Neural crest cell (in vitro differentiated cells): ENCODE measurements at regions not wholly inside any gene's neighbourhood (a gene's known extent, or its start where the extent isn't known, plus 50 kb on each side); places are given as distances from the start of the nearest gene placed in this dataset.
A peak's percentile ranks its signal among the peaks of the same experiment; 100 is the strongest.
"Not testable (repeated sequence)": the region's sequence is repeated elsewhere in the genome, so short reads cannot be mapped to it uniquely, and the experiment has no call there.

Source experiments
- DNase-seq: peaks from one replicate; pipeline ENCODE4 v3.0.0; 2021; ENCODE audit warnings: low read depth, mixed read lengths, low spot score
- H3K27ac Mint-ChIP-seq: one replicate; pipeline ENCODE4 v1.8.0; 2021; ENCODE audit warnings: mild to moderate bottlenecking, mixed read lengths; ENCODE audit not compliant: unreplicated experiment
- H3K27me3 Mint-ChIP-seq: 2 replicates; pipeline ENCODE4 v1.8.0; 2021; ENCODE audit warnings: low read depth, mild to moderate bottlenecking, mixed read lengths
- H3K36me3 Mint-ChIP-seq: 2 replicates; pipeline ENCODE4 v1.8.0; 2021; ENCODE audit warnings: low read depth, mild to moderate bottlenecking, mixed read lengths
- H3K4me1 Mint-ChIP-seq: 2 replicates; pipeline ENCODE4 v1.8.0; 2021; ENCODE audit warnings: mixed read lengths
- H3K4me3 Mint-ChIP-seq: one replicate; pipeline ENCODE4 v1.8.0; 2021; ENCODE audit warnings: mild to moderate bottlenecking, mixed read lengths
- H3K9me3 Mint-ChIP-seq: 2 replicates; pipeline ENCODE4 v1.8.0; 2021; ENCODE audit warnings: mixed read lengths
- TF ChIP-seq, protein P1 (sequence below): fragments of 200-600 bp; sonication (generic); conservative IDR thresholded peaks from 2 replicates; pipeline ENCODE4 v1.5.0; 2021; ENCODE audit warnings: antibody characterized with exemption, mild to moderate bottlenecking

DNA sequence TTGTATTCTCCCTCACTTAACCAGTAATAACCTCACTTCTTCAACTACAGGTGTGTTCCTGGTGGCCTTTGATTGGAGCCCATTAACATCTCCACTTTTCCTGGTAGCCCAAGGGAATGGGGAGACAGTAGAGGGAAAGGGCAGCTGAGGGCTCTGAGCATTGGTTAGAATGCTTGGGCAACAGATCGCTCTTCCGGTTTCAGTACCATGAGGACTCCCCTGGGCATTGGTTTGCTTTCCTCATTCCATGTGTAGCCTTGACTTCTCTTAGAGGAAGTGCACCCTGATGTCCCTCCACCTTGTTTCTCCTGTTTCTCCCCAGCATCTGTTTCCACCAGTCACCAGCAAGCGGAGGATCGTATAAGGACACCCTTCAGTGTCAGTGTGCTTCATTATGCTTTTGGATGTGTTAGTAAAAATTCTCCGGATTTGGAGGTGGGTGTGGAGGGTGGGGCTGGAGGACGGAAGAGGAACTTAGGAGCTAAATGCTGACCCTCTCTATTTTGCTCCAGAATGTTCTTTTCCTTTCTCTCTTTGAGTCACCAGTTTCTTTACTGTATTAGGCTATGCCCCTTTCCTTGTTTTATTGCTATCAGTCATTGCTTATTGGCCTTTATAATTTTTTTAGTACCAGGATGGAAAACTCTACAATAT is 50.6 kb upstream of the ZNG1B start:
- H3K36me3 Mint-ChIP-seq, H3K4me1 Mint-ChIP-seq, H3K4me3 Mint-ChIP-seq, DNase-seq, H3K27ac Mint-ChIP-seq, H3K9me3 Mint-ChIP-seq: not testable (repeated sequence)
- H3K27me3 Mint-ChIP-seq: peaks cover 11% of the 10 kb centered on the region

DNA sequence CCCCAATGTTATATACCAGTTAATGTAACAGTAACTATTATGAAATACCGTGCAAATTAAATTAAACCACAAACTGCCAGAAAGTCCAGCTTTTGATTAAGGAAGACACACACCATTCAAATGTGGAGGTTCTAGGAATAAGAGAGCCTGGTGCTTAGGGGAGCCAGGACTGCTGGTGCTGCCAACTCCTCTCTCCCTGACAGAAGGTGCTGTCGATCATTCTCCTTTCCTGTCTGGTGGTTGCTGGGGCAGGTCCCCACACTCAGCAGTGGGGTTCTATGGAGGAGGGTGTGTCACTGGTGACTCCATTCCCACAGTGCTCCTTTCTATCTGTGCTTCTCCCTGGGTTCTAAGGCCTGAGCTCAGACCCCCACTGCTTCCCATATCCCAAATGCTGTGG is 57.9 kb upstream of the ZNG1B start:
- H3K27ac Mint-ChIP-seq, H3K4me3 Mint-ChIP-seq, H3K9me3 Mint-ChIP-seq, H3K4me1 Mint-ChIP-seq, H3K27me3 Mint-ChIP-seq, DNase-seq, H3K36me3 Mint-ChIP-seq: not testable (repeated sequence)

DNA sequence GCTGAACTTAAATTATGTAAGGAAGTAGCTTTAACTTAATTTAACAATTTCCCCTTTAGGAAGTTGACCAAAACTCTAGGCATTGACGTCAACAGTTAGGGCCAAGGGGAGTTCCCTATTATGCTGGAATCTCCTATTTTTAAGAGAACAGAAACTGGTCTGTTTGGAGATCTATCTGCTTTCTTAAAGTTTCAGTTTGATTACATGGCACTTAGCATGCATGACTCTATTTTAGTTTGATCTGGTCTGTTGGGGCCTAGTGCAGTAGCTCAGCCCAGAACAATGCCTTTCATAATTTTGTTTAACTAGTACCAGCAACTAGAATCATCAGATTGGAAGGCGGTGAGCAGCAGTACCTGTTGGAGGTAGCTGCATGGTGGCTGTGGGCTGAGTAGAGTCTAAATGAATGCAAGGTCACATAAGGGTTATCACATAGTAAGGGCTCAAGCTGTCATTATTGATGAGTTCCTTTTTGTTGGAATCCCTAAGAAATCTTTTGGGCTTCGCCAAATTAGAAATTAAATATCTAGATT is 60.5 kb upstream of the ZNG1B start:
- DNase-seq: no peak
- H3K36me3 Mint-ChIP-seq: no peaks in the 10 kb centered on the region
- H3K4me3 Mint-ChIP-seq: no peak overlapping the region
- TF ChIP-seq, protein P1, sequence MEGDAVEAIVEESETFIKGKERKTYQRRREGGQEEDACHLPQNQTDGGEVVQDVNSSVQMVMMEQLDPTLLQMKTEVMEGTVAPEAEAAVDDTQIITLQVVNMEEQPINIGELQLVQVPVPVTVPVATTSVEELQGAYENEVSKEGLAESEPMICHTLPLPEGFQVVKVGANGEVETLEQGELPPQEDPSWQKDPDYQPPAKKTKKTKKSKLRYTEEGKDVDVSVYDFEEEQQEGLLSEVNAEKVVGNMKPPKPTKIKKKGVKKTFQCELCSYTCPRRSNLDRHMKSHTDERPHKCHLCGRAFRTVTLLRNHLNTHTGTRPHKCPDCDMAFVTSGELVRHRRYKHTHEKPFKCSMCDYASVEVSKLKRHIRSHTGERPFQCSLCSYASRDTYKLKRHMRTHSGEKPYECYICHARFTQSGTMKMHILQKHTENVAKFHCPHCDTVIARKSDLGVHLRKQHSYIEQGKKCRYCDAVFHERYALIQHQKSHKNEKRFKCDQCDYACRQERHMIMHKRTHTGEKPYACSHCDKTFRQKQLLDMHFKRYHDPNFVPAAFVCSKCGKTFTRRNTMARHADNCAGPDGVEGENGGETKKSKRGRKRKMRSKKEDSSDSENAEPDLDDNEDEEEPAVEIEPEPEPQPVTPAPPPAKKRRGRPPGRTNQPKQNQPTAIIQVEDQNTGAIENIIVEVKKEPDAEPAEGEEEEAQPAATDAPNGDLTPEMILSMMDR: no peak
- no peaks in the 10 kb centered on the region for H3K4me1 Mint-ChIP-seq
- H3K27me3 Mint-ChIP-seq: peaks cover 2% of the 10 kb centered on the region
- no peak overlapping the region for H3K27ac Mint-ChIP-seq
- H3K9me3 Mint-ChIP-seq: no peaks in the 10 kb centered on the region

DNA sequence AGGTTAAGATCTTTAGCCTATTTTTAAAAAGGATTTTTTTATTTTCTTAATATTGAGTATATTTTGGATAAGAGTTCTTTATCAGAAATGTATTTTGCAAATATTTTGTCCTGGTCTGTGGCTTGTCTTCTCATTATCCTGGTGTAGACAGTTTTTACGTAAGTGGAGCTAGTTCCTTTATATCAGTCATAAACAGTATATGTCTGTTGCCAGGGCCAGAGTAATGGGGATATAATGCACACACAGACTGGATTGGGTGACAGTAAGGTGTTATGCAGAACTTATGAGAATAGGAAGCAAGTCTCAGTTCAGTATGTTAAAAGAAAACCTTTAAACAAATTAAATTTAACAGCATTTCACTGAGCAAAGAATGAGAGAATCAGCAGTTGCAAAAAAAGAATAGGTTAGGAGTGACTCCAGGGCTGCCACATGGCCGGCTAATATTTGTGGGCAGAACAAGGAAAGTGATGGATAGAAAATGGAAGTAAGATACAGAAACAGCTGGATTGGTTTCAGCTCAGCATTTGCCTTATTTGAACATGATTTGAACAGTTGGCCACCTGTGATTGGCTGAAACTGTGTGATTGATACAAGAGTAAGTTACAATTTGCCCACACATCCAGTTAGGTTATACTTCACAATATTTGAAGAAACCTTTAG is 61.1 kb upstream of the ZNG1B start:
- H3K9me3 Mint-ChIP-seq: no peaks in the 10 kb centered on the region

DNA sequence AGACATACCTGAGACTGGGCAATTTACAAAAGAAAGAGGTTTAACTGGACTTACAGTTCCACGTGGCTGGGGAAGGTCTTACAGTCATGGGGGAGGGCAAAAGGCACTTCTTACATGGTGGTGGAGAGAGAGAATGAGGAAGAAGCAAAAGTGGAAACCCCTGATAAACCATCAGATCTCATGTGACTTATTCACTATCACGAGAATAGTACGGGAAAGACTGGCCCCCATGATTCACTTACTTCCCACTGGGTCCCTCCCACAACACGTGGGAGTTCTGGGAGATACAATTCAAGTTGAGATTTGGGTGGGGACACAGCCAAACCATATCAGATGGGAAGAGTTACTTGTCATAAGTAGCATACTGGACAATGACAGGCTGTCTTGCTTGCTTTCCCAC is 62.6 kb upstream of the ZNG1B start:
- not testable (repeated sequence) for H3K27me3 Mint-ChIP-seq, DNase-seq, H3K27ac Mint-ChIP-seq, H3K4me1 Mint-ChIP-seq, H3K4me3 Mint-ChIP-seq, H3K36me3 Mint-ChIP-seq, H3K9me3 Mint-ChIP-seq

More for the DNA sequence above, 61.1 kb upstream of the ZNG1B start:
- Mint-ChIP-seq H3K4me3 (no peak overlapping the region), H3K36me3 (no peaks in the 10 kb centered on the region), H3K27me3 (peaks cover 2% of the 10 kb centered on the region), H3K27ac (no peak overlapping the region), H3K4me1 (no peaks in the 10 kb centered on the region)
- DNase-seq: no peak
- TF ChIP-seq, protein P1: no peak

DNA sequence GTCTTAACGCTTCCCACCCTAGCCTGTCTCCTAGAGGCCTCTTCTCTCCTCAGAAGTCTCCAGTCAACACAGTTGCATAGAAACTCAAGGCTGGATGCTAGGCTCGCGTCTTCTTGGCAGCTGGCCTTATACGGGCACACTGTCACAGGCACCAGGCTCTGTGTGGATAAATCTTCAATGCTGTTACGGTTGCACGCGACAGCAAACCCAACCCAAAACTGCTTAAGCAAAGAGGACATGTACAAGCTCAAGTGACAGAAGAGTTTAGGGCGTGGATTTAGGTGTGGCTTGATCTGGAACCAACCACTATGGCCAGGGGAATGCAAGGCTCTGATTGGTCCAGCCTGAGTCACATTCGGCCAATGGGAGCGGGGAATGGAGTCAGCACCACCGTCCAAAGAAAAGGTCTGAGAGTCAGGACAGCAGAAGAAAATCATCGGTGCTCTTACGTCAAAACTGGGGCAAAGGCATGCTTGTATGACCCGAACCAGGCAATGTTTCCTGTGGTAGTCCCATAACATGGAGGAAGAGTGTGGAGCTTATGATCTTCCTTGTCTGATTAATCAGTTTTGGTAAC is 65.1 kb upstream of the ZNG1B start:
- DNase-seq, H3K4me1 Mint-ChIP-seq, H3K4me3 Mint-ChIP-seq, H3K36me3 Mint-ChIP-seq, H3K27me3 Mint-ChIP-seq, H3K9me3 Mint-ChIP-seq: not testable (repeated sequence)
- H3K27ac Mint-ChIP-seq: peak overlapping the region; percentile 13

DNA sequence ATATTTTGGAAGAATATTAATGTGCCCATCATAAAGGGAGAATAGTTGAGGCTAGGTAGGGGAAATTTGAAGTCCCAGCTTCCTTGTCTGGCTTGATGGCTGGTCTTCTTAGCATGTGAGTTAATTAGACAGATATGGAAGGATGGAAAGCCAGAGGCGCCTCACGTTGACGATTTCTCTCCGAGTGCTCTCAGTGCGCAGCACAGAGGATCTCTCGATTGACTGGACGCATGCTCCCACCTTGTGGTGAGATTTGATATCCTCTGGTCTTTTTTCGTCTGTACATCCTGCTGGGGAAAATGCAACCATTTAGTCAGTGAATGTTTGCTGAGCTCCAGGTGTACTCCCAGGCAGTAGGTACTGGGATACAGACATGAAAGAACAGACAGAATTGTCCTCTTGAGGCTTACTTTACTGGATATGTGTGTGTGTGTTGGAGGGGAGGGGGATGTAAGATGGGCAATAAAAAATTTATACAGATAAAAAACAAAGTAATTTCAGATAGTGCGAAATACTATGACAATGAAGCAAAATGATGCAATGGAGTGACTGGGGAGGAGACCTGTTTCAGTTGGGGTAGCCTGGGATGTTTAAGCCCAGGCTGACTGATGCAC is 66.9 kb upstream of the ZNG1B start:
- peaks cover 2% of the 10 kb centered on the region for H3K27me3 Mint-ChIP-seq
- TF ChIP-seq, protein P1: peak; percentile 89

More for the DNA sequence above, 66.9 kb upstream of the ZNG1B start:
- peak; percentile 58 for DNase-seq
- Mint-ChIP-seq H3K9me3 (no peaks in the 10 kb centered on the region), H3K27ac (peak overlapping the region; percentile 78), H3K36me3 (no peaks in the 10 kb centered on the region), H3K4me1 (peaks cover 6% of the 10 kb centered on the region), H3K4me3 (no peak overlapping the region)
